Chondrocyte (in vitro differentiated cells): ENCODE measurements at regions not wholly inside any gene's neighbourhood (a gene's known extent, or its start where the extent isn't known, plus 50 kb on each side); places are given as distances from the start of the nearest gene placed in this dataset.
A peak's percentile ranks its signal among the peaks of the same experiment; 100 is the strongest.
"Not testable (repeated sequence)": the region's sequence is repeated elsewhere in the genome, so short reads cannot be mapped to it uniquely, and the experiment has no call there.

Experiments
- DNase-seq: peaks from one replicate; pipeline ENCODE4 v3.0.0; 2021; ENCODE audit warnings: mixed read lengths, low spot score
- H3K27ac Mint-ChIP-seq: one replicate; pipeline ENCODE4 v1.8.0; 2021; ENCODE audit warnings: mild to moderate bottlenecking, moderate library complexity, mixed read lengths; ENCODE audit not compliant: unreplicated experiment
- H3K27me3 Mint-ChIP-seq: 2 replicates; pipeline ENCODE4 v1.8.0; 2021; ENCODE audit warnings: low read depth, mixed read lengths
- H3K36me3 Mint-ChIP-seq: 2 replicates; pipeline ENCODE4 v1.8.0; 2021; ENCODE audit warnings: low read depth, mixed read lengths
- H3K4me1 Mint-ChIP-seq: 2 replicates; pipeline ENCODE4 v1.8.0; 2021; ENCODE audit warnings: low read depth, mild to moderate bottlenecking, mixed read lengths
- H3K4me3 Mint-ChIP-seq: one replicate; pipeline ENCODE4 v1.8.0; 2021; ENCODE audit warnings: mild to moderate bottlenecking, moderate library complexity, mixed read lengths; ENCODE audit not compliant: unreplicated experiment
- H3K9me3 Mint-ChIP-seq: 2 replicates; pipeline ENCODE4 v1.8.0; 2021; ENCODE audit warnings: low read depth, mixed read lengths
- CTCF ChIP-seq: fragments of 200-600 bp; sonication (generic); IDR thresholded peaks from 2 replicates; pipeline ENCODE4 v1.5.0; 2021; ENCODE audit warnings: antibody characterized with exemption, mild to moderate bottlenecking, moderate library complexity

- no peak for DNase-seq
- Mint-ChIP-seq H3K27ac (no peak overlapping the region), H3K27me3 (peaks cover 8% of the 10 kb centered on the region), H3K4me1 (peaks cover 8% of the 10 kb centered on the region), H3K36me3 (no peaks in the 10 kb centered on the region), H3K9me3 (no peaks in the 10 kb centered on the region), H3K4me3 (no peak overlapping the region)
- TF ChIP-seq CTCF, result no peak
These were observed 1257.0 kb upstream of the GYPC start for GRCh38 chr2:125398738-125399524.

GRCh38 chr2:125405816-125406215, 1250.1 kb upstream of the GYPC start:
- DNase-seq, result no peak
- Mint-ChIP-seq H3K27me3 (no peaks in the 10 kb centered on the region), H3K9me3 (peaks cover 5% of the 10 kb centered on the region), H3K36me3 (no peaks in the 10 kb centered on the region), H3K4me3 (no peak overlapping the region), H3K4me1 (peaks cover 29% of the 10 kb centered on the region), H3K27ac (peak overlapping the region; percentile 85)
- no peak for TF ChIP-seq CTCF

- no peaks in the 10 kb centered on the region for H3K27me3 Mint-ChIP-seq
- peaks cover 24% of the 10 kb centered on the region for H3K4me1 Mint-ChIP-seq
- no peak overlapping the region for H3K27ac Mint-ChIP-seq
- TF ChIP-seq CTCF, result no peak
- peaks cover 5% of the 10 kb centered on the region for H3K9me3 Mint-ChIP-seq
- DNase-seq, result no peak
- H3K4me3 Mint-ChIP-seq, result no peak overlapping the region
- no peaks in the 10 kb centered on the region for H3K36me3 Mint-ChIP-seq
These were observed 1247.0 kb upstream of the GYPC start for GRCh38 chr2:125408874-125409538.

- Mint-ChIP-seq H3K4me3 (no peak overlapping the region), H3K9me3 (no peaks in the 10 kb centered on the region), H3K36me3 (no peaks in the 10 kb centered on the region), H3K27ac (no peak overlapping the region), H3K4me1 (peaks cover 7% of the 10 kb centered on the region), H3K27me3 (no peaks in the 10 kb centered on the region)
- DNase-seq, result no peak
- no peak for TF ChIP-seq CTCF
These were observed 1237.5 kb upstream of the GYPC start for GRCh38 chr2:125418483-125418882.

GRCh38 chr2:125422198-125422770, 1233.7 kb upstream of the GYPC start:
- not testable (repeated sequence) for H3K4me3 Mint-ChIP-seq, H3K9me3 Mint-ChIP-seq, H3K27ac Mint-ChIP-seq, H3K27me3 Mint-ChIP-seq, H3K4me1 Mint-ChIP-seq, H3K36me3 Mint-ChIP-seq
- peak; percentile 75 for DNase-seq
